OCI-M2 (cell line): ENCODE measurements at regions not wholly inside any gene's neighbourhood (a gene's known extent, or its start where the extent isn't known, plus 50 kb on each side); places are given as distances from the start of the nearest gene placed in this dataset.

Experiments
- DNase-seq: peaks from one replicate; lab custom pipeline; 2025; ENCODE audit not compliant: unreplicated experiment; lab: John Stamatoyannopoulos, UW

- DNase-seq: no peak
These were observed 126.3 kb downstream of the MSX2 start for GRCh38 chr5:174850565-174851169.

- no peak for DNase-seq
These were observed 125.0 kb downstream of the MSX2 start for GRCh38 chr5:174849426-174849825.

GRCh38 chr5:174844971-174845370, 120.6 kb downstream of the MSX2 start:
- no peak for DNase-seq

GRCh38 chr5:174843263-174844250, 119.2 kb downstream of the MSX2 start:
- no peak for DNase-seq

GRCh38 chr5:174840435-174840834, 116.1 kb downstream of the MSX2 start:
- DNase-seq: no peak

GRCh38 chr5:174839196-174839595, 114.8 kb downstream of the MSX2 start:
- DNase-seq: no peak

- DNase-seq: no peak
These were observed 113.8 kb downstream of the MSX2 start for GRCh38 chr5:174837919-174838902.

- no peak for DNase-seq
These were observed 109.7 kb downstream of the MSX2 start for GRCh38 chr5:174834081-174834480.

GRCh38 chr5:174832811-174833210, 108.4 kb downstream of the MSX2 start:
- DNase-seq: no peak

GRCh38 chr5:174832025-174832424, 107.6 kb downstream of the MSX2 start:
- no peak for DNase-seq

- DNase-seq: no peak
These were observed 106.8 kb downstream of the MSX2 start for GRCh38 chr5:174831031-174831660.

GRCh38 chr5:174829511-174829864, 105.1 kb downstream of the MSX2 start:
- no peak for DNase-seq

- no peak for DNase-seq
These were observed 104.6 kb downstream of the MSX2 start for GRCh38 chr5:174828804-174829510.

GRCh38 chr5:174827558-174827957, 103.2 kb downstream of the MSX2 start:
- no peak for DNase-seq

GRCh38 chr5:174825587-174825986, 101.2 kb downstream of the MSX2 start:
- DNase-seq: no peak

- DNase-seq: no peak
These were observed 94.0 kb downstream of the MSX2 start for GRCh38 chr5:174818430-174818829.

GRCh38 chr5:174817610-174818009, 93.2 kb downstream of the MSX2 start:
- no peak for DNase-seq

GRCh38 chr5:174816858-174817257, 92.5 kb downstream of the MSX2 start:
- DNase-seq: no peak

GRCh38 chr5:174811438-174811837, 87.1 kb downstream of the MSX2 start:
- no peak for DNase-seq

- DNase-seq: no peak
These were observed 86.4 kb downstream of the MSX2 start for GRCh38 chr5:174810796-174811195.
